ENCODE measurements at regions not wholly inside any gene's neighbourhood (a gene's known extent, or its start where the extent isn't known, plus 50 kb on each side); places are given as distances from the start of the nearest gene placed in this dataset.
"Not testable (repeated sequence)": the region's sequence is repeated elsewhere in the genome, so short reads cannot be mapped to it uniquely, and the experiment has no call there.

DNA sequence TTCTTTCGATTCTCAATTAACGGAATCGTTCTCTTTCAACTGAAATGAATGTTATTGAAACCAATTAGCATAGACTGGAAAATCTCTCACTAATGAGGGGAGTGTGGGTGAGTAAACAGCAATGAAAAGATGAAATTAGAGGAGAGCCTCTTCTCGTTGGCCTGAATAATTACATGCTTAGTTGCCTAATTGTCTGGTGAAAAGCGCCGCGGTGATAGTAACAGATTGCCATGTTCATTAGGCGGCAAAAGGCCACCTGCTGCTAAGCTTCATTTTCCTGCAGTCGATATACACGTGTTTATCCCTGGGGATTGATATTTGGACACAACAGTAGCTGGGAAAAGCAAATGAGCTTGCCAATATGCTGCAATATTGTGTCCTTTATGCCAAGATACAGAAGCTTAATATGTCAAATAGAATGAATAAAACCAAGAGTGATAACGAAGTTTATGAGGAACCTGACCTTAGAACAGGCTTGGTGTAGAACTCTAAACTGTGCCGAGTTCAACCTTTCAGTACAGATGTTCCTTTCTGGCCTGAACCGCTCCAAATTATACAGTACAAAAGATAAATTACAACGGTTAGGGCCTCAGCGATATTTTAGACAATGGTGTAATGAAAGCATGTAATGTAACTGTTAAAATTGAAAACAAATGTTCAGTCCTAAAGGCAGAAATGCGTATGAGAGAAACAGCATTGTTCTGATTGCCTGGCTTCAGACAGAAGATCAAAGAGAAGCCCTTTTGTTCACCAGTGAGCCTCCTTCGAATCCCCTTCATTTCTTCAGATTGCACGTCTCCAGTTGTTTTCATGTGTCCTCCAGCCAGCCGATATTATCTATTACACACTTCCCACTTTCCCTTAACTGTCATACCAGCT is 185.2 kb downstream of the SHOX2 start:
- DNase-seq, result peak; percentile 95

DNA sequence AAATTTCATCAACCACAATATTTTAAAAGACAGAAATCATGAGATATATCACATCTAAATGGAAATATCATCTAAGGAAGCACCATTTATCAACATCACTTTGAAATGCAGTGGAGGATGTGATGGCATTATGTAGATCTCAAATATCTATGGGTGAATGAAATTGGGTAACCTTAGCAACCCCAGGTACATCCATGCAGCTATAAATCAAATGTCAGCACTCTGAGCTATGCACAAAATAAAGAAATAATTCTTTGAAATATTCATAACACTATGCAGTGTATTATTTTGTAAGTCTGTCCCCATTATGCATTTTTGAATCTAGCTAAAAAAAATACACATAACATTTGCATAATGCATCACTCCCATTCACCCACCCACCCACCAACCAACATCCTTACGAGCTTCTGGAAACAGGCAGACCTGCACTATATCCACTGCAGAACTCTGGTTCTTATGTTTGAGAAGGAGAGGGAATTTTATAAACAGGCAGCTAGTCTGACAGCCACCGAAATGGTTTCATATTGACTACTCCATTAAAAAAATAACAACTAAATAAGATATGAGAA is 186.8 kb downstream of the SHOX2 start:
- DNase-seq, result no peak

DNA sequence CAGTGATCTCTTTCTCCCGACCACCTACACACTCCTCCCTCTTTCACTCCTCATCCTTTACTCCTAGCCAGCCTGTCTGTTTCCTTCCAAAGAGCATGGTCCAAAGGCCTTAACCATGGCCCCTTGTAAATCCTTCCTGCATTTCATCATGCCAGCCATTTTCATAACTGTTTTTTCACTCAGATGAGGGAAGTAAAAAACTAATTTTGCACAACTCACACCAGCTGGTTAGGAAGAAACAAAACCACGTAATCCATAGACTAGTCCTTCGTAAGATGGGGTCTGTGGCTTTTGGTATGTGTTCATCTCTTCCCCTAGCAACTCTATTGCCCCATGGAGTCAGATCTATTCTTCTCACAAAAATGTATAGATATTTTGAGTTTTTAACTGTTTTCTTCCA is 187.8 kb downstream of the SHOX2 start:
- no peak for DNase-seq

DNA sequence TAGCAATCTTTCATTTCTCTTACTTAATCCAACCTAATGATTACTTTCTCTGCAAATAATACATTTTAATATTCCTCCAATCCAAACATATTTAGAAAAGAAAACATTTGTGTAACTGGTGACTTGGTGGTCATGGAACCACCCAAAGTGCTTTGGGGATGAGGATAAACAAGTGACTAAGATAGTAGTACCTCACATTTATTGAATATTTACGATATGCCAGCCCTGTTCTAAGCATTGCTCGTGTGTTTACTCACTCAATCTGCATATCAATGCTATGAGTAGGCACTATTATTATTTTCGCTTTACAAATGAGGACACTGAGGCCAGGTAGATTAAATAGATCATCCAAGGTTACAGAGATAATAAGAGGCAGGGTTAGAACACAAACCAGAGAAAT is 189.5 kb downstream of the SHOX2 start:
- no peak for DNase-seq

DNA sequence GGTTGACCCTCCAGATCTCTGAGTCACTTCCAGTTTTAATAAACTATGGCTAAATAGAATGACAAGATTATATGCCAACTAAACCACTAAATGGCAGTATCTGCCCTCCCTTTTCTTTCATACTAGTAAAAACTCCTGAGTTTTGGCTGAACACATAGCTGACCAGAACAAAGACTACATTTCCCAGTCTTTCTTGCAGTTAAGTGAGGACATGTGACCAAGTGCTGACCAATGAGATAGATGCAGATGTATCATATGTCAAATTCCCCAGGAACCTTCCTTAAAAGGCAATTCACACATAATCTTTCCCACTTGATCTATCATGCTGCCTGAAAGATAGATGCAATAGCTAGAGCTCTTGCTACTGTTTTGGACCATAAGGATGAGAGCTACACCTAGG is 191.3 kb downstream of the SHOX2 start:
- no peak for DNase-seq

DNA sequence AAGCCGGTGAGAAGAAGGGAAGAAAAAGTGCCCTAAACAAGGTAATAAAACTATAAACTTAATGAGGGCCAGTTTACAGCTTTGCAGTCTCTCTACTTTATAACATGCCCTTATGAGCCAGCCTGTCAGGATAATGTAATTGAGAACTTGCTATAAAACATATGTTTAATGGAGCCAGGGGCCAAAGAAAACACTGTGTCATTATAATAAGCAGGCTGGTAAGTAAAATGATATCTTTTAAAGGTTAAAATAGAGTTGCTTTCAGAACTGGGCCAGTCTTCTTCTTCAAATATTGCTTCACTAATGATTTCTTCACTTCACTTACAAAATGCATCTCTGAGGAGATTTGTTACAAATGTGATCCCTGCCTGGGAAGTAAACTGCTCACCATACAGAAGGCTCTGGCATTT is 192.5 kb downstream of the SHOX2 start:
- DNase-seq, result peak; percentile 19

DNA sequence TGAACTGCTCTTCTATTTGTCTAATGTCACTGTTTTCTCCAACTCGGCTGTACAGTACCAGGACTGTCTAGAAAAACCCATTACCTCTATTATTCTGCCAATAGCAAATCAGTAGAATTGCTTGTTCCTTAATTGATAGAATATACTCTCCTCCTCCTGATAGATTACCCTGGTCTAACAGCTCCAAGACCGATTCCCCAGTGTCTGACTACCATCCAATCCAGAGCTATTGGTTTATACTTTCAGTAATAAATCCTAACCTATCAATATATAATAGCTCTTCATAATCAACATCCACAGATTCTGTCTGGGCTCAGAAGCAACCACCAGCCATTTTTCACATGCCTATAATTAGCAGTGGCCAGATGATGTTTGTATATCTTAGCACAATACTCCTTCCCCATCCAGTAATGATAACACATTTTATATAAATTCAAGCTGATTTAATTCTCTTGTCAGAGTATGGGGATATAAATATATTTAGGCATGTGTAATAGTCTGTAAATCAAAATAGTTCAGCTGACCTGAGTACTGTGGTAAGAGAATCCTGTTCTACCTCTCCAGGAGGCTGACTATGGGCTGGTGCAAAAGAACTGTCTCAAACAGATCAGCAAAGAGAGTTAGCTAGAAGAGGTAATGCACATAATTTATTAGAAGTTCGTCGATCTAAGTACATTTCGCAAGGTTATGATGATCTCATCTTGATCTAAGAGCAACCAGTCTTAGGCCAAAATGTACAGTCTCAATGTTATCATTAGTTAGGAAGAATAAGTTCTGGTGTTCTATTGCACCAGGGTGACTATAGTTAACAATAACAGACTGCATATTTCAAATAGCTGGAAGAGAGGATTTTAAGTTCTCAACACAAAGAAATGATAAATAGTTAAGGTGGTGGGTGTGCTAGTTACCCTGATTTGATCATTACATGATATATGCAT is 193.4 kb downstream of the SHOX2 start:
- DNase-seq, result no peak

DNA sequence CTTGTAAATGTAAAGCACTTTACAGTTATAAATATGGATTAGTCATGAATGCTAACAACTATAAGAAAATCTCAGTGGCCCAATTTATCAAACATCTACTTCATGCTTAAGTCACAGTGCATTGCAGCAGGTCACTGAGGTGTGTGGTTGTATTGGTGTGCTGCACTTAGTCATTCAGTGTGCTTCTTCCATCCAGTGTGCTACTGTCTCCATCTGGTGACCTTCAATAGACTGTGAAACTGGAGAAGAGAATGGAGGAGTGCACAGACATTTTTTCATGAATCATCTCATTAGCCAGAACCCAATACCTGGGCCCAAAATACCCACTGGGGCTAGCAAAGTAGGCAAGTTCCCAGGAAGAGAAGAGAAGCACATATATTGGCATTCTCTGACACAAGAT is 199.6 kb downstream of the SHOX2 start:
- DNase-seq, result no peak

DNA sequence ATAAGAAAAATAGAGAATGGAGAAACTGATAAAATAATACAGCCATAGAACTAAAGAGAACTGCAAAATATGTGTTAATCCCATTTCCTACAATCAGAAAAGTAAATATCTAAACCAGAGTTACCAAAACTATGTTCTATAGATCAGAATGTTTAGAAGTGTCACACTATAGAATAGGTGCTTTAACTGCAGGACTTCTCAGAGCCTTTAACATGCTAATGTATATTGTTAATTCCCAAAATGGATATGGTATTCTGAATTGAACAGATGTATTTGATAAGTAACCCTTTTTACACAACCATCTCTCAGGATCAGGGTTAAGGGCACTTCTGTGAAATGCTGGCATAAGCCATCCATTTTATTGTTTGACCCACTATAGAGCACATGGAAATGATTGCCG is 200.3 kb downstream of the SHOX2 start:
- DNase-seq, result no peak

DNA sequence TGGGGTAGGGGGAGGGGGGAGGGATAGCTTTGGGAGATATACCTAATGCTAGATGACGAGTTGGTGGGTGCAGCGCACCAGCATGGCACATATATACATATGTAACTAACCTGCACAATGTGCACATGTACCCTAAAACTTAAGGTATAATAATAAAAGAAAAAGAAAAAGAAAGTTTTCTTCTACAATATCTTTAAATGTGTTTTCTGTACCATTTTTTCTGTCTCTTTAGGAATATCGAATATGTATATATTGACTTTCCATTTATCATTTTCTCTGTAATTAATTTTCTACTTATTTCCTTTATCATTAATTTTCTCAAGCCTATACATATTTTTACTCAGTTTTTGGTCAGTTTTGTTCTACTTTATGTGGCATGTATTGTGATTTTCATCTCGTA is 203.5 kb downstream of the SHOX2 start:
- not testable (repeated sequence) for DNase-seq

DNA sequence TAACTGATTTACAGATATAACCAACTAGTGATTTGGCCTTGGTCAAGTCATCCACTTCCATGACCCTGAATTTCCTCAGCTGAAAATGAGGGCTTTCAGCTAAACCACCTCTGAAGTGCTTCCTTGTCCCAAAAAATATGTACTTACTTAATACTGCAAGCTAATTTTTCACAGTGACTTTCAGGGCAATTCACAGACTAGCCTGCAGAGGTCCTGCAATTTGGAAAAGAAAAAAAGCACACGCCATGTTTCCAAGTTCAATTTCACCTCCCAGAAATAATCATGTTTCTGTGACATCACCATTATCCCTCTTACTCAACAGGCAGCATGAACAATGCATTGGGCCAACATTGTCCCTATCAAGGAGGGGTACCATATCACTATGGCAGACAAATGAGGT is 218.2 kb downstream of the SHOX2 start:
- no peak for DNase-seq

DNA sequence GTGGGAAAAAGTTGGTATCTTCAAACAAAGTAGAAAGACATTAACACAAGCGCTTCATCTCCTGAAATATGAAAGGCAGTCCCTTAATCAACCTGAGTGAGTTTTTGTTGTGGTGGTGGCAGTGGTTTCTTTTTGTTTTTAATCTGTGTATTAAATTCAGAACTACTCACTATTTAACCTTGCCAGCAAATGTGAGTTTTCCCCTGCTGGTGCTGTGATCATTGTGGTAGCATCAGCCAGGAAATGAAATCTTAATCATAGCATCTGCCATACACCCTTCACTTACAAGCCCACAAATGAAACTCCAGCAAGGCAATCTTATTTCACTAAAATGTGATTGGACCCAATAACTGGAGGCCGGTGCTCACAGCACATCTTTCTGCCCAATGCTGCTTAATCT is 229.7 kb downstream of the SHOX2 start:
- DNase-seq, result no peak

DNA sequence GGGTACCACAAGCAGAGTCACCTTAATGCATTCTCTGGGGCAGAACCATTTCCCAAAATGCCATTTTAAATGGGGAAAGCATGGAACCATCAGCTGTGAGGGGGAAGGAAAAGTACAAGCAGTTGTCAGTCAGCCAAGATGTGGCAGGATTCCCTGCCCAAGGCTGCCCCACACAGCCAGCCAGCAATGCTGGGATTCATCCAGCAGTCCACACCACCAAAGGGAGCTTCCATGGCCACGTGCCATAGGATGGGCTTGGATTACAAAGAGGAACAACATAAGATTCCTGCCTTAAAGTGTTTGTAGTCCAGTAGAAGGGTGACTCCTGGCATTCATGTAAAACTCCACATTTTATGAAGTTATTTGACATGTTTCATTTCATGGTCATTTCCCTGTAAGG is 233.3 kb downstream of the SHOX2 start:
- peak; percentile 14 for DNase-seq

DNA sequence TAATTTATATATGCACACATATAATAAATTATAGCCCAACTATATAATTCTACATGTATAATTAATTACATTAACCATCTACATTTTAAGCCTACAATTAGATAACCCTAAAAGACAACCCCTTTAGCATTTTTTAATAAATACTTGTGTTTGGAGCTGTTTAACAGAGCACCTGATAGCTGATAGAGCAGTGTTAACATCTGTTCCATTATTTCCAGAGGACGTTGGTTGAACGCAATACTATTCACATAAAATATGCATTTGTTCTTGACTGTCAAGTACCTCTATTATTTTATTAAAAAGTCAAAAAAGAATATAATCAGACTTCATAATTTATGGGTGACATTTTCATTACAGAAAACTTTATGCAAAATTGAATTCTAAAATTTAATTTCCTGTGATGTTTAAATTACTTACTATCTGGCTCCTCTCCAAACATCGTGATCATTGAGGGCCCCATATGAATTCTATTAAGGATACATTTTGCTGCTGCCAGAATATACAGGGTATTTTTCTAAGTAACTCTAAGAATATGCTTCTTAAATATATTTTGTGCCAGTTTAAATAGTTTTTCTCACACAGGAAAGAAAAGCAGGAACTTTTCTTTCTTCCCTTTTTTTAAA is 234.3 kb downstream of the SHOX2 start:
- peak; percentile 48 for DNase-seq

DNA sequence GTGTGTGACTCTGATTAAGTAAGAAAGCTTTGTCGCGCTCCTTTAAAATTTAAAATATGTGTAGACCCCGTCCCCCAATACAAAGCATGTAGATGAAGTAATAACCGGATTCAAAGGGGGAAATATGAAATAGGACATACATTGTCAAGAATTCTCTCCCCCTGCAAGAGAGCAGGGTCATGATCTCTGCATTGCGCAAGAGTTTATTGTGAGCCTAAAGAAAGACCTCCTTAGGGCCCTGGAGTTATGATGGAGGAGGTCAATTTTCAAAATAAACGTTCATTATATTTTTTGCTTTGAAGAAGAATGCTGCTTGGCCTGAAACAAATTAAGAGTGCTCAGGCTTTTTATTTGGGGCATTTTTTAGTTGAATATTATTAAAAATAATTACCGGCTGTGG is 235.0 kb downstream of the SHOX2 start:
- DNase-seq, result no peak

DNA sequence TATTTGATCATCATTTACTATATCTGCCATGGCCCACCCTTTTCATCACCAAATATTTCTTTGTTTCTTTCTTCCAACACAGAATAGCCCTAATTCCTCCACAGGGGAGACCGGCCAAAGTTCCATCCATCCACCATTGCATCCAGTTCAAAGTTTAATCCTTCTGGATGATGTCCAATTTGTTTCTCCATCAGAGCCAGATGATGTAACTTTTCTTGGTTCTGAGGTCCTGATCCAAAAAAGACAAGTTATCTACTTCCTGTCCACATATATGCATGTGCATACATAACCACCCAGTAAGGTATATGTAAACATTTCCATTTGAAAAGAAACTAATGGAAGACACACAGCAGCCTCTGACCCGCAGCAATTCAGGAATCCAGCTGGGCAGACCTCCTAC is 237.3 kb downstream of the SHOX2 start:
- DNase-seq, result no peak

DNA sequence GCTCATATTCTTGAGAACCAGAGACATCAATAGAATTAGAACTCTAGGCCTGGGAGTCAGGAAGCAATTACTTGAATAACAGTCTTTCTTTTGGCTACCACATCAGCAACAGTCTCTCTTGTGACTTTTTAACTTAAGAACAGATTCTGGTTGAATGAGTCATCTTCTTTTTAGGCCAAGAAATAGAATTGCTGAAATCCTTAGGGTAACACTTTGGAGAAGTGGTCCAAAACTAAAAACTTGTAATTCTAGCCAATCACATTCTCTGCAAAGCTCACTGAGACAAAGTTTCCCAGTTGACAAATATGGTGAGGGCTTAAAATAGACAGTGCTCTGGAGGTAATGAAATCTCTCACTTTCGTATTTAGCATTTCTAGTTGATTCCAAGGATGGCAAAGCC is 238.0 kb downstream of the SHOX2 start:
- DNase-seq, result no peak

DNA sequence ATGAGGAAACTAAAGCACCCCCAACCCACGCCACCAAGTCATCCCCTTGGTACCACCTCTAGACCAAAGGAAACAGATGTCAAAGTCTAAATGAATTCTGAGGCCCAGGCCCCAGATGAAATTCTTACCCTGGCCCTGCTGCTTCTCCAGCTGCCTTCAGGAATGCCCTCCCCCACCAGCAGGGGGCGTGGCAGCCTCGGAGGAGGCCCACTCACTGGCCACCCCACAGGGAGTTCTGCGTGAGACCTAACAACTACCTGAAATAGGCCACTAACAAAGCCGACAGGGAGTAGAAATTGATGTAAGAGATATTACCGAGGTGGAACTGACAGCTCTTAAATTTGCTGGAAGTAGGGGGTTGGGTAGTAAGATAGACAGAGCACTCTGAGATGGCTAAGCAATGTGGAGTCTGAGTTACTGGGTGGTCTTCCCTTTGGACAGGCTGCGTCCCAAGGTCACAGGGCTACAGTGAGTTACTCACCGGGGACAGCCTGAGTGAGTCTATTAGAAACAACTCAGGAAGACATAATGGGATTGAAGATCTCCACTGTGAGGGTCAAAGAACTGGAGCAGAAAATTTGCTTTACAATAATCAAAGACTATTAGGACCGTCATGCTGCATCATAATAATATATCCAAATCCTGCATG is 240.7 kb downstream of the SHOX2 start:
- DNase-seq, result no peak

DNA sequence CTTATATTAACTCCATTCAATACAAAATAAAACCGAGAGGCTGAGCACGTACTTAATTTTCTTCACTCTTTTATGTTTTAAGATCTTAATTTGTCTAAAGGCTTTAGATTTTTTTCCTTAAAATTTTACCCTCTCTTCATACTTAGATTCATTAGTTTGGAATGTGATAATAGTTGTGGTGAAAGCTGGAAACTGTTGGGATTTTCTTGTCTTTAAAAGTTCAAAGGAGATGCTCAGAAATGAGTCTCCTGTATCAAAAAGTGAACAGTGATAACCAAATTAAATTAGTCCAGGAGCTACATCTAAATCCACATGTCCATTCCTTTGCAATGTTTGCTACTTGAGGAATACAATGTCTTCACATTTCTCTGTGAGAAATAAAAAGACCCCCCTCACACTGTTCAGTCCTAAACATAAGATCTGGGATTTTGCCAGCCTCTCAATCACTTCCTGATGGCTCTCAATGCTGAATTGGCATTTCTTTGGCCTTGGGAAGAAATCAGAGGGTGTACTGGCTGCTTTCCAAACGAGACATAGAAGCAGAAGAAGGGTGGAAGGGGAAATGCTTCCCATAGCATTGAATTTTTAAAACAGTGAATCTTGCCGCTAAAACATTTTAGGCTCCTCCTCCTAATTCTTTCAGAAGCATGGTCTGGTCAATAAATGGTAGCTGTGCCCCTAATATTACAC is 245.0 kb downstream of the SHOX2 start:
- DNase-seq, result no peak

DNA sequence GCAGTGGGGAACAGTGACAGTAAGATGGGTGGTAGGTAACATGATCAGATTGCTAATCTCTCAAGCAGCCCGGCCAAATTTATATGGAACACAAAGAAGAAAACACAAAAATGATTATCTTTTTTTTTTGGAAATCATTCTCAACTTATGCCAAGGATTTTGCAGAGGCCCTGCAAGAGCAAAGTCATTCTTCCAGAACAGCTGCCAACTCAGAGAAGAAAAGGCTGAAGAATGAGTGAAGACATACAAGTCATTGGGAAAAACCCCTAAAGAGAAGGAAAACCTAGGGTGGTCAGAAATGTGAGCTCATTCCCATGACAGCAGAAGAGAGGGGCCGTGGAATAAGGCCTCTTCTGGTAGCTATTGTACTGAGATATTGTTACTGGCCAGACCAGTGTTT is 246.7 kb downstream of the SHOX2 start:
- no peak for DNase-seq

DNA sequence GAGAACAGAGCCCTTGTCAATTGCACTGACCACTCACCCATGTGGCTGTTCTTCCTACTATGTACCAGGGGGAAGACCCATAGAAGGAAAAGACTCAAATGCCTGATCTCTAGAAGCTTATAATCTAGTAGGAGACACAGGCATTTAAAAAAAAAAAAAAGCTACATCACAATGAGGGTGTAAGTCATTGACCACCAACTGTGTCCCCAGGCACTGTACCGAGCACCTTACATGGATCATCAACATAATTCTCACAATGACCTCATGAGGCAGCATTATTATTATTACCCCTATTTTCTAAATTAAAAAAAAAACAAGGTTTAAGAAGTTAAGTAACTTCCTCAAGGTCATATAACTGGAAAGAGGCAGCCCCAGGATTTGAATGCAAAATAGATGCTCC is 247.4 kb downstream of the SHOX2 start:
- no peak for DNase-seq

DNA sequence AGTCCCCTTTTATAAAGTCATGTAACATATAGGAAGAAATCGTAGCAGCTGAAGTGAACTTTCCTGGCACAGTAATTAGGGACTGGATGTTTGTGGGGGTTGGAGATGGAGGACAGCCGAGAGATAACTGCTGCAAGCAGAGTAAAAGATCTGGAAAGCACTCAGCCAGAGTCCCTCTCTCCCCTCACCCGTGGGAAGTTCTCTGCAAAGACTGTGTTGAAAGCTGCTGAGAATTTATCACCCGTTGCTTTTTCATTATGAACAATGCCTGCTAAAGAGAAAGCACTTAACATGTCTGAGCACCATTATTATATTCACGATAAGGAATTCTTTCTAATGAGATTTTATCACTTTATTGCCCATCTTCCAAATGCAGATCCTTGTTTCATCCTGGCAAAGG is 248.8 kb downstream of the SHOX2 start:
- DNase-seq, result no peak

Measured in NCI-H2171 (cell line).